Hematopoietic multipotent progenitor cell treated with erythropoietin and hydrocortisone succinate and interleukin-3 and kit ligand, for 15 days (in vitro differentiated cells): ENCODE measurements at regions not wholly inside any gene's neighbourhood (a gene's known extent, or its start where the extent isn't known, plus 50 kb on each side); places are given as distances from the start of the nearest gene placed in this dataset.

Source experiments
- DNase-seq: peaks from one replicate; pipeline ENCODE4 v3.0.0-alpha.2; 2015; ENCODE audit warnings: low spot score

- DNase-seq = no peak
Observed at GRCh38 chr13:72368031-72368430, 359.4 kb downstream of the MZT1 start.

- DNase-seq = no peak
Observed at GRCh38 chr13:72346716-72347115, 380.7 kb downstream of the MZT1 start.

- no peak for DNase-seq
Observed at GRCh38 chr13:72342364-72342763, 385.1 kb downstream of the MZT1 start.

- DNase-seq = no peak
Observed at GRCh38 chr13:72341904-72342303, 385.5 kb downstream of the MZT1 start.

- no peak for DNase-seq
Observed at GRCh38 chr13:72317346-72318109, 409.9 kb downstream of the MZT1 start.

GRCh38 chr13:72316716-72317115, 410.7 kb downstream of the MZT1 start:
- DNase-seq = no peak

- DNase-seq = no peak
Observed at GRCh38 chr13:72315312-72315711, 412.1 kb downstream of the MZT1 start.

- DNase-seq = no peak
Observed at GRCh38 chr13:72314210-72314609, 413.2 kb downstream of the MZT1 start.

GRCh38 chr13:72313546-72313945, 413.9 kb downstream of the MZT1 start:
- no peak for DNase-seq

- no peak for DNase-seq
Observed at GRCh38 chr13:72303941-72304746, 423.3 kb downstream of the MZT1 start.

GRCh38 chr13:72296246-72296645, 429.2 kb upstream of the DACH1 start:
- no peak for DNase-seq

GRCh38 chr13:72295153-72295552, 428.1 kb upstream of the DACH1 start:
- no peak for DNase-seq

GRCh38 chr13:72293206-72293605, 426.2 kb upstream of the DACH1 start:
- no peak for DNase-seq

GRCh38 chr13:72290962-72291681, 424.1 kb upstream of the DACH1 start:
- DNase-seq = no peak

GRCh38 chr13:72286421-72286820, 419.4 kb upstream of the DACH1 start:
- no peak for DNase-seq

- no peak for DNase-seq
Observed at GRCh38 chr13:72284791-72285190, 417.8 kb upstream of the DACH1 start.

GRCh38 chr13:72261732-72262131, 394.7 kb upstream of the DACH1 start:
- no peak for DNase-seq

GRCh38 chr13:72259528-72259927, 392.5 kb upstream of the DACH1 start:
- DNase-seq = no peak

GRCh38 chr13:72258340-72258981, 391.5 kb upstream of the DACH1 start:
- DNase-seq = no peak

GRCh38 chr13:72255908-72256307, 388.9 kb upstream of the DACH1 start:
- DNase-seq = no peak

GRCh38 chr13:72253754-72254153, 386.8 kb upstream of the DACH1 start:
- DNase-seq = no peak

- DNase-seq = no peak
Observed at GRCh38 chr13:72246396-72246795, 379.4 kb upstream of the DACH1 start.
